NCI-H82 treated with DMSO at 0.1 percent for 48 hours (cell line): ENCODE measurements at regions not wholly inside any gene's neighbourhood (a gene's known extent, or its start where the extent isn't known, plus 50 kb on each side); places are given as distances from the start of the nearest gene placed in this dataset.
"Not testable (repeated sequence)": the region's sequence is repeated elsewhere in the genome, so short reads cannot be mapped to it uniquely, and the experiment has no call there.

Experiments
- DNase-seq: peaks from one replicate; lab custom pipeline; 2025; ENCODE audit not compliant: unreplicated experiment; lab: John Stamatoyannopoulos, UW

- no peak for DNase-seq
These were observed 199.5 kb upstream of the TPRG1 start for GRCh38 chr3:188972310-188972709.

- no peak for DNase-seq
These were observed 196.7 kb upstream of the TPRG1 start for GRCh38 chr3:188974856-188975599.

GRCh38 chr3:188975600-188976314, 196.0 kb upstream of the TPRG1 start:
- no peak for DNase-seq

GRCh38 chr3:188976407-188976806, 195.4 kb upstream of the TPRG1 start:
- DNase-seq: no peak

- DNase-seq: no peak
These were observed 193.2 kb upstream of the TPRG1 start for GRCh38 chr3:188978421-188979171.

- DNase-seq: no peak
These were observed 192.5 kb upstream of the TPRG1 start for GRCh38 chr3:188979248-188979647.

GRCh38 chr3:188979669-188980310, 192.0 kb upstream of the TPRG1 start:
- no peak for DNase-seq

- no peak for DNase-seq
These were observed 178.6 kb upstream of the TPRG1 start for GRCh38 chr3:188993181-188993580.

- no peak for DNase-seq
These were observed 170.2 kb upstream of the TPRG1 start for GRCh38 chr3:189001559-189001958.

GRCh38 chr3:189003410-189003809, 168.4 kb upstream of the TPRG1 start:
- no peak for DNase-seq

- no peak for DNase-seq
These were observed 158.4 kb upstream of the TPRG1 start for GRCh38 chr3:189013224-189013888.

- DNase-seq: no peak
These were observed 157.2 kb upstream of the TPRG1 start for GRCh38 chr3:189014526-189014925.

GRCh38 chr3:189022576-189023466, 148.9 kb upstream of the TPRG1 start:
- DNase-seq: not testable (repeated sequence)

GRCh38 chr3:189025866-189026265, 145.9 kb upstream of the TPRG1 start:
- DNase-seq: no peak

GRCh38 chr3:189027626-189028155, 144.1 kb upstream of the TPRG1 start:
- no peak for DNase-seq

- DNase-seq: no peak
These were observed 132.7 kb upstream of the TPRG1 start for GRCh38 chr3:189038773-189039745.

- no peak for DNase-seq
These were observed 131.0 kb upstream of the TPRG1 start for GRCh38 chr3:189040656-189041335.
